DMS153 (cell line): ENCODE measurements at regions not wholly inside any gene's neighbourhood (a gene's known extent, or its start where the extent isn't known, plus 50 kb on each side); places are given as distances from the start of the nearest gene placed in this dataset.
A peak's percentile ranks its signal among the peaks of the same experiment; 100 is the strongest.

ENCODE experiments used
- DNase-seq: peaks from one replicate; lab custom pipeline; 2025; lab: John Stamatoyannopoulos, UW

DNA sequence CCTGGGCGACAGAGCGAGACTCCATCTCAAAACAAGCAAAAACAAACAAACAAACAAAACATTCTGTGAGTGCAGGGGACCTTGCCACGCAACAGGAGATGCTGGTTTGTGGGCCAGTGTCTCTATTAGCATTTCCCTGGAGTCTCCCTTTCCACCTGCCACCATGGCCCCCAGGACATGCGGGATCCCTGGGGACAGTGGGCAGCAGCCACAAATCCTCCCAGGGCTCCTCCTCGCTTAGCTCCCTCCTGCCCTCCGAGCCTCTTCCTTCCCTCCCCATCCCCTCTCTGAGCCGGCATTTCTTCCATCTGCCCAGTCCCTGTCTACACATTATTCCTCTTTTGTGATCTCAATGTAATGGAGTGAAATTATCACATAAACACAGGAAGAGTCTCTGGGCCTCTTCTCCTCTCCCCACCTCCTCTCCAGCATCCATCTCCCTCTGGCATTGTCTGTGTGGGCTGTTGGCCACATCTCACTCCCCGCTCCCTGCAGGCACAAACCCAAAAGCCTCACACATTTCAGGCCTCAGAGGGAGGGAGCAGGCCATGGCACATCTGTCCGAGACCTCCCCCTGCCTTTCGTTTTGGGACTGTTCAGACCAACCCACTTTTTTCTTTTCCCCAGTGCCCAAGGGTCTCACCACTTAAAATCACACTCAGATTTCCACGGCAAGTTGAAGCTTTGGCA lies 144.3 kb downstream of the MIS18A start:
- DNase-seq, result no peak

DNA sequence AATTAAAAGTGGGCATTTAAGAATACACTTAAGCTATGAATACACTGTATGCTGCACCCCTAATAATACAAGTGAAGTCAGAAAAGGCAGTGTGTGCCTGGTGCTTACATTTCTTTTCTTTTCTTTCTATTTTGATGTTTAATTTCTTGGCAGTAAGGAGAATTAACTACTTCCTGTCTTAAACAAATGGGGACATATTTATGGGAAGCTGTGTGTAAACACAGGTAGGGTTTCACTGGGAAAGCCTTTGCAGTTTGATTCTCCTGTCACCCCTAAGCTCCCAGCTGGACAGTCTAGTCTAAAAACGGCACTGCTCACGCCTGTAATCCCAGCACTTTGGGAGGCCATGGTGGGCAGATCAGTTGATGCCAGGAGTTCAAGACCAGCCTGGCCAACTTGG lies 146.0 kb downstream of the MIS18A start:
- DNase-seq, result peak; percentile 26

DNA sequence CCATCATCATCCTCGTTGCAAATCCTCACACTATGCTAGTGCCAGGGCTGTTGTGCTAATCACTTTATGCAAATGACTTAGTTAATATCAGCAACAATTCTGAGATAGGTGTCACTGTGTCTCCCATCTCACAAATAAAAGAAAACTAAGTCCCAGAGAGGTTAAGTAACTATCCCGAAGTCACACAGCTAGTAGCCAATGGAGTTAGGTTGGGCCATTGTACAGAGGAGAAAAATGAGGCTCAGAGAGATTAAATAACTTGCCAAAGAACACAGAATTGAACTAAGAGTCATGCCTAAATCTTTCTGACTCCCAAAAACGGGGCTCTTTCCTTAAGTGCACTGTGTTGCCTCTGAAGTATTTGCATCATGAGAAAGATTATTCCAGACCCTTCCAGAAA lies 146.4 kb downstream of the MIS18A start:
- DNase-seq, result no peak

DNA sequence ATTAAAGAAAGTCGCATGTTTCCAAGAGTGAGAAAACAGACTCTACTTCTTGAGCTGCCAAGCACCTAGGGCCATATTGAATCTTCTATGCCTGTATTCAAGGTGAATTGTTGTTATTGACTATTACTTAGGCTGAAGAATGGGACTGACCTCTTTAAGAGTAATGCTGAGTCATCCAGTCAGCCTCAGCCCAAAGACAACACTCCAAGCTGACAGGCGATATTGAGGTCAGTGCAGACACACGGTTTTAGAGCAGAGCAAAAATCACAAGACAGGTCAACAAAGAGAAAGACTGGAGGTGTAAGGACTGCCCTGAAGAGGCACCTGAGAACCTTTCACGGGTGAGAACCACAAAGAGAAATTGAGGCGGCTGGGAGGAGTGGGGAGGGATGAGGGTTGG lies 146.9 kb downstream of the MIS18A start:
- no peak for DNase-seq

DNA sequence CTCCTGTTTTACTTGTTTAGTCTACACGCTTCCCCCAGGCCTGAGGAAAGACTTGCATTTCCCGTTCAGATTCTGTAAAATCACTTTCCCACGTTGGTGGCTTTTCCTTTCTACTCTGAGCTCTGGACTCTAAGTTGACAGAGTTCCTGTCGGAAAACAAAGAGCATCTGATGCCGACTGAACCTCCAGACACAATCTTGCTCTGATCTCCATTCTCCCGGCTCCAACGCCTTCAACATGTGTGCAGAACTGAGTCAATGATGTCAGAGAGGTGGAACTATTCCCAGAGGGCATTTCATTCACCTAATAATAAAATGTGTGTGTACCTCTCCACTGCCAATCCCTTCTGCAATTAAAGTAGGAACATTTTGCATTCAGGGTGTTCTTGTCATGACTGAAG lies 147.7 kb downstream of the MIS18A start:
- no peak for DNase-seq

DNA sequence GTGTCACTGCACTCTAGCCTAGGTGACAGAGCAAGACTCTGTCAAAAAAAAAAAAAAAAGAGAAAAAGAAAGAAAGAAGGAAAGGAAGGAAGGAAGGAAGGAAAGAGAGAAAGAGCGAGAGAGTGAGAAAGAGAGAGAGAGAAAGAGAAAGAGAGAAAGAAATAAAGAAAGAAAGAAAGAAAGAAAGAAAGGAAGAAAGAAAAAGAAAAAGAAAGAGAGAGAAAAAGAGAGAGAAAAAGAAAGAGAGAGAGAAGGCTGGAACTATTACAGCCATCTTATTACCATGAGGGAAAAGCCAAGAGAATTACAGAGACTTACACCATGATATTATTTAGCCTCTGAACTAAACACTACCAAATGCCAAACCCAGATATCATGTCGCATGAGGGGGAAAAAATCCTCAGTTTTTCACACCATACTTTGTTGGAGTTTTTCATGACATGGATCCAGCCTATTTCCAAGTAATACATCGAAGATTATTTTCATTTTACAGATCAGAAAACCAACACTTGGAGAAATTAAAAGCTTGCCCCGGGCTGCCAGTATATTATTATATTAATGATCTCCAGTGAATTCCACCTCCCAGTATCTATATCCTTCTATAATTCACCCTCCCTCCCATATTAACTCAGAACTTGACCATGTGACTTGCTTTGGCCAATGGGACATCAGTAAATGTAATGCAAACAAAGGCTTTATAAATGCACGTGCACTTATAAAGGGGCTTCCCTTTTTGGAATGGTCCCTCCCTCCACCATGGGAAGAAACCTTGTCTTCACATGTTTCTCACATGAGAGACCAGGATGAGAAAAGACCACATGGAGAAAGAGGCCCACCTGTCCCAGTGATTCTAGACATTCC lies 148.6 kb downstream of the MIS18A start:
- DNase-seq, result no peak

DNA sequence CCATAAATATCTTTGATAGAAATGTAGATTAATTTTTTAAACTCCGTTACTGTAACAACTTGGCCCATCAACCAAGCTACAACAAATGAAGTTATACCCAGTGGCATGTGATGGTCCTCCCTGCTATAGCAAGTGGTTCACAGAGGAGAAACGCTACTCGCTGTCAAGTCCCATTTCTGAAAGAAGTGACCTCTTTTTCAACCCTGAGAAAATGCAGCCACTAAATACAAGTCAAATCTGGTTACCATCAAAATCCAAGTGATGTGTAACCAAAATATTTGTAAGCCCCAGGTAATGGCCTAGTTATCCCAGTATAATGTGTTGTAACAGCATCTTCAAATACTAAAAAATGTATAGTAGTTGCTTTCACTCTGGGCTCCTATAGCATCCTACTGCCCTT lies 151.8 kb downstream of the MIS18A start:
- DNase-seq, result no peak

DNA sequence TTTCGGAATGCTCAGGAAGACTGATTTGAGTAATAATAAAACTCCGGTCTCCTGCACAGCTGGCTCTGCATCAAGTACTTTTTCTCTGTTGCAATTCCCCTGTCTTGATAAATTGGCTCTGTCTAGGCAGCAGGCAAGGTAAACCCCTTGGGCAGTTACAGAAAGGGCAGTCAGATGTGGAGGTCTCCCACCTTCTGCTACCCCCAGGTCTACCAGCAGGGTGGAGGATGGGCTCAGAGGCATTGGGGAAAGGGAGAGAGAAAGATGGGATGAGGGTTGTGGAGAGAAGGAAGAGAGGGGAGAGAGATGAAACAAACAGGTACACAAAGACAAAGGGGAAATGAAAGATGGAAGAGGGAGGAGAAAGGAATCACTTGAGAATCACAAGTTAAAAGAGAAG lies 156.8 kb downstream of the MIS18A start:
- no peak for DNase-seq

DNA sequence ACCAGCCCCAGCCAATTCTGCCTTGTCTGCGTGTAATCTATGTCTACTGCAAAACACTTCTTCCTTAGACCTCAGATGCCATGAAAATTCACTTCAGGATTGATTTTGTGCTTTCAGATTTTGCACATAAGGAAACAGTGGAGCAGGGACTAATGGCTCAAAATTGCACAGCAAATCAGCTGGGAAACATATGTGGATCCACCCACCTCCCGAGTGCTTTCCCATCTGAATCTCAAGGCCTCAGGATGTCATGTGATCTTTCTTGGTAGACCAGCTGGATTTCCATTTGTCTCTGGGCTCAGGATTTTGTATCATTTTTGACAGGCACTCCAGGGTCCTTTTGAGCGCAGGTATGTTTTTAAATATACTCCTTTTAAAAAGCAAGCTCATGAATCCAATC lies 158.6 kb downstream of the MIS18A start:
- no peak for DNase-seq

DNA sequence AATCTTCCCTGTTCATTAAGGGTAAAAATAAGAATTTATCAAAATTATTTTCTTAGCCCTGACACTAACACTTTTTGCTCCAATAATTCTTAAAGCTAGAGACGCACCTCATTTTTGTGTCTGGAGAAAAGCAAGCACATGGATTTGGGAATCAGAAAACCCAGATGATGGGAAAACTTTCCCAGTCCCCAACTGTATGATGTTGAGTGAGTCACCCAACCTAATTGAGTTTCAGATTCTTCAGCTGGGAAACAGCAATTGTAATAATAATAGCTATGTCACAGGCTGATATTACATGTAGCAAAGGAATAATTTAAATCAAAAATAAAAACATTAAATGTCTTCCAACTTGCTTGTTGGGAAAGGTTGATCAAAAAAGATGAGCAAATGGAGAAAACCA lies 159.0 kb downstream of the MIS18A start:
- DNase-seq, result no peak

DNA sequence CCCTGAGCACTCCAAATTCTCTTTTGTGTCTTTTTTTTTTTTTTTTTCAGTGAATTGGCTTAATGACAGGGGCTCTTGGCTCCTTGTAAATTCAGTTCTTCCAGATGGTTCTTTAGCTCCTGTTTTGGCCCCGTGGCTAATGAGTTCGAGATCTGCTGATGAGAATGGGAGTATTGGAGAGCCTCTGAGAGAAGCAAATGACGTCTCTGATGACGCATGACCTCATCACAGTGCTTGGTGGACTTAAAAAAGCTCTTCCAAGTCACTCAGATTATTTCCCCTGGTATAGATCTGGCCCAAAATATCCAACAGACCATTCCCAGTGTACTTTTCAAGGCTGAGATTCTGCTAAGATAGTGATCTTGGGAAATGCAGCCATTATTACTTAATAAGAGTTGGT lies 159.5 kb downstream of the MIS18A start:
- DNase-seq, result no peak

DNA sequence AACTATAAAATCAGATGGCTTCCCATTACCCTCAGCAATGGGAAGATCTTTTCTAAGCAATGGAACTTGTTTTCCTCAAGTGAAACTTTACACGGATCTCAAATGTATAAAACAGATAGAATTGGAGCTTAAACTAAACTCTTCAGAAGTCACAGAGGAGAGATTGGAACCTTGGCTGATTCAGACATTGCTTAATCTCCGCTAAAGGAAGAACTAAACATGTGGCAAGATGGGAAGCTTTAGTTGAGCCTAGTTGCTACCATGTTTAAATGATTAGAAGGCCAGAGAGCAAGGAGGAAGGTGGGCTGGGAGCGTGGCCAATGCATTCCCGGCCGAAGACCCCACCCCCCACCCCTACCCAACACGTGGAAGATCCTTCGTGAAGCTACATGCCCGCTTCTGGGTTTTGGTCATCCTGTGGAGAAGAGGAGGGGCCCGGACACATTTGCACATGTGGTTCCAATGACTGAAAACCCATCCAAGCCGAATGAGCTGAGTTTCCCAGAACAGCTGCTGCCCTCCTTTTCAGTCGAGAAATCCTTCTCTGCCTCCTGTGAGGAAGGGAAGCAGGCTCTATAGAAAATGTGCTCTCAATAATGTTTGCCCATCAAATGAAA lies 164.3 kb downstream of the MIS18A start:
- peak; percentile 14 for DNase-seq

DNA sequence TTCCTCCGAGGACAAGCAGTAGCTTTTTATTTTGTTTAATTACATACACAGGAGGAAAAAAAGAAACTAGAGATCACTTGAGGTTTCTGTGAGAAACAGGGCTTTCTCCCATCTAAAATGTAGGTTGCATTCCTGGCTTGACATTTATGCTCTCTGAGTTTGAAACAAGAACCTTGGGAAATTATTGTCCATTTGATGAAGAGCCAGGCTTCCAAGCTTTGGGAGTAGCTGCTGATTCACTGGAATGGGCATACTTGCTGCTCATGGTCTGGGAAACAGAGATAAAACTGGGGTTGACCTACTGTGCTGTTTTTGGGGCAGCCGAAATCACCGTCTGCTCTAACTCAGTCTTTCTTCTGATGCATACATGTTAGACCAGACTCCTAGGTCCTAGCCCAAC lies 165.4 kb downstream of the MIS18A start:
- no peak for DNase-seq

DNA sequence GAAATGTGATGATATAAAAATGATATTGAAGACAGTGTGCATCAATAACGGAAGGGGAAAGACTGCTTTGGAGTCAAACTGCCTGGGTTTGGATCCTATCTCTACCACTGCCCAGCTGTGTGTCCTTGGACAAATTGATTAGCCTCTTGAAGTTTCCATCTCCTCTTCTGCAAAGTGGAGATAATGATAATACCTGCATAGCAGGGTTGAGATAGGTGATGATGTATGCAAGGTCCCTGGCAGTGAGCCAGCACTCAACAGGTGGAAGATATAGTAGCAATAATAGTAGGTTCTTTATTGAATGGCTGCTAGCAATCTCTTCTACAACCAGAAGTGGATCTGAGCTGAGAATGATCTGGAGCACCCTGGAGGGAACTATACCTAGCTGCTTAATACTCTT lies 166.7 kb downstream of the MIS18A start:
- peak; percentile 26 for DNase-seq

DNA sequence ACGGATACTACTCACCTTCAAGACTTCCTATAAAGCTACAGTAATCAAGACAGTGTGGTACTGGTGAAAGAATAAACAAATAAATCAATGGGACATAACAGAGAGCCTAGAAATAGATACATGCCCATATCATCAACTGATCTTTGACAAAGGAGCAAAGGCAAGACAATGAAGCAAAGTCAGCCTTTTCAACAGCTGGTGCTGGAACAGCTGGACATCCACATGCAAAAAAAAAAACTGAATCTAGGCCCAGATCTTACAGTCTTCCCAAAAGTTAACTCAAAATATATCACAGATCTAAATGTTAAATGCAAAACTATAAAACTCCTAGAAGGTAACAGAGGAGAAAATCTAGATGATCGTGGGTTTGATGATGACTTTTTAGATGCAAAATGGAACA lies 170.3 kb downstream of the MIS18A start:
- no peak for DNase-seq

DNA sequence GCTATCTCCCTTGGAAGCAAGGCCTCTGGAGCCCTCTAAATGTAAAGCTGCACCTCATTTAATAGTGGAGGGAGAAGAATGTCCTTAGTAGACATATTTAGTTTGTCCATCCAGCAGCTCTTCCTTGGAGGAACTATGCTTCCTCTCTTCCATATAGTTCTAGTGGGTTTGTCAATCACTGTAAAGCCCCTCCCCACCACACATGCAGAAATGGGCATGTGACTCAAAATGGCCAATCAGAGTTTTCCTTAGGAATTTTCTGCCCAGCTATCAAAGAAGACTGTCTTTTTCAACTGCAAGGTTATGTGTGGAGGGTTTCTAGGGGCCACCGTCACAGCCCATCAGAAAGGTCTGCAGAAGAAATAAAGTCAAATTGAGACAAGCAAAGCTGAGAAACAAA lies 175.5 kb downstream of the MIS18A start:
- DNase-seq, result no peak

DNA sequence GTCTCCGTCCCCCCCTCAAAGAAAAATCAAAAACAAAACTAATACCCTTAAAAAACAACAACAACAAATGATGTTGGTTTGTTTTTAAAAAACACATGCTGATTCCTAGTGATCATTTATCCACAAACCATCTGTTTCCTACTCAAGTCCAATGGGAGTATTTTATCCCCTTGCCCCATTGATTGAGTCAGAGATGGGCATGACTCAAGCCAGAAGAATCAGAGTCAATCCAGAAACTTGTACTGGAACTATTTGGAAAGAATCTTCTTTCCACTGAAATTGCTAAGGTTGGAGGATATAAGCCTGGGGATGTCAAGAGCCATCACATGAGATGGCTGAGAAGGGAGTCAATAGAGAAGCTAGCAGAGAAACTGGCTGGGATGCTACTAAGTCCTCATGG lies 176.4 kb downstream of the MIS18A start:
- no peak for DNase-seq

DNA sequence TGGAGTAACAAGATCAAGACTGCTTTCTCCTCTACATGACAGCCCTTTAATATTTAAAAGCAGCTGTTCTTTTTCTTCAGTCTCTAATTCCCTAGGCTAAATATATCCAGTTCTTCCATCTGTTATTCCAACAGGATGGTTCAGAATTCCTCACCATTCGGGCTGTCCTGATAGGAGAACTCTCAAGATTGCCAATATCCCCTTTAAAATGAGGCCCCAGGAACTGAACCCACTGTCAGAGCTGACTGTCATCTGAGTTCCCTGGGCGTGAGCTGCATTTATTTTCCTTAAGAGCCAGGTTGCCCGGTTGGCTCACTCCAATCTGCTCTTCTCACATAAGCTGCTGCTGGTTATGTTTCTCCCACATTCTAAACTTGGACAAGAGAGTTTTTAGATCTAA lies 177.6 kb downstream of the MIS18A start:
- DNase-seq, result no peak

DNA sequence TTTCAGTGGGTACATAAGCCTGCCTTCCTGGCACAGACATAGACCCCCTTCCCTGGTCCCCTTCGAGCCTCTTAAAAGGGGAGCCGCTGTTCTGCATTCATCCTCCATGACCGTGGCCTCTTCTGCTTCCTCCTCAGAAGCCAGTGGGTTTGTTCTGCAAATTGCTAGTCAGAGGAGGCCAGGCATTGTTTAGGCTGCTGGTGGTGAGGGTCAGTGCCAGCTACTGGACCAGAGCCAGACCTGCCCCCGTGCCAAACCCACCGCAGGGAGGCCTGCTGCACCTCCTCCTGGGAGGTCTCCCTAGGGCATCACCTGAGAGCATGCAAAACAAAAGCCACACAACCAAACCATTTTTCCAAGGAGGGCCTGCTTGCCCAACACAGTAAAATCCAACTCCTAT lies 178.4 kb downstream of the MIS18A start:
- no peak for DNase-seq

DNA sequence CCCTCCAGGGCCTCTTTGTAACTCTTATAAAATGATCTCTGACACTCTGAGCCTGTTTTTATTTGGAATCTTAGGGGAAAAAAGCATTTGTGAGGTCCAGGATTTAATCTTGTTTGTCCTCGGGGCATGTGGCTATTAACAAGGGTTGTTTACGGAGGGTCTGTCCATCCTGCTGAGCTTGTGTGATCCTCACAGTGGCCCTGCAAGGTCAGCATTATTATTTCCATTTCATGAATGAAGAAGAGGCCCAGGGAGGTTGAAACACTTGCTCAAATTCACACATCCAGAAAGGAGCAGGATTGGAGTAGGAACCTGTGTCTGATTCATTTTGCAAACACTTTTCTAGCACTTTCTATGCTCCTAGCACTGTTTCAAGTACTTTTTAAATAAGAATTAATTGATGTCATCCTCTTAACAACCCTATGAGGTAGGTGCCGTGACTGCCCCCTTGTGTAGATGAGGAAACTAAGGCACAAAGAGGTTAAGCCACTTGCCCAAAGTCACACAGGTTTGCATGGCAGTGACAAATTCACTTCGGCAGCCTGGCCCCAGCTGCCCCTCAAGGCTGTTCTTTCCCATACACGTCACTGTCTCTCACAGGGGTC lies 178.9 kb downstream of the MIS18A start:
- DNase-seq, result no peak

DNA sequence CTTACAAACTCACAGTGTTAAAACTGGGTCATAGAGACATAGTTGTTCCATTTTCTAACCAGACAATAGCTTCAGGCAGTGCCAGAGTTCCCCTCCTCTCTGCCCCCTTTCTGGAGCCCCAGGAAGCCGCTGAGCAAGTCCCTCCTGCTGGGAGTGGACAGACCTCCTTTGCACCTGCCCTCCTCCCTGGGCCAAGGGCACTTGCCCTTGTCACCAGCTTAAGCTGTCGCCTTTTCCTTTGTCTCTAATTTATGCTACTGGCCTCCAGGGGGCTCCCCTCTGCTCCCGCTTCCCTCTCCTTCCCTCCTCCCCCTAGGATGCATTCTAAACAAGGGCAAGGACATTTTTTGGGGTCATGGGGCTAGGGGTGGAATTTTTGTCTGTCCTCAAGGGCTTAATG lies 182.4 kb downstream of the MIS18A start:
- no peak for DNase-seq

DNA sequence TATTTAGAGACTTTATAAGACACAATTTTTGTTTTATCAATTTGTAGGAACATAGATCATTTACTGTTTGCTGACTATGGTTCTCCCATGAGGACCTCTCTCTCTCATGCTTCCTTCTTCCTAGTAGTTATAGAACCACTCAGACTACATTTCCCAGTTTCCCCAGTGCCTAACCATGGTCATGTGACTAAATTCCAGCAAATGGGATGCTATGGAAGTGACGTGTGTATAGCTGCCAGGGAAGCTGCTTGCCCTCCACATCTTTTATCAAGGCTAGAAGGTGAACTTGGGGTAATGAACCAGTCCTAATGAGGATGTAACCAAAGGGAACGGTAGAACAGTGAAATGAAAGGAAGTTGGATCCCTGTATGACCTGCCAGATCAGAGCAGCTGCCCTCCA lies 184.0 kb downstream of the MIS18A start:
- no peak for DNase-seq
